DND-41 (cell line): ENCODE measurements at regions not wholly inside any gene's neighbourhood (a gene's known extent, or its start where the extent isn't known, plus 50 kb on each side); places are given as distances from the start of the nearest gene placed in this dataset.

ENCODE experiments used
- ATAC-seq: fragments of 200-7000 bp; cut with Tn5 transposase; 3 replicates; pipeline ENCODE4 v1.9.1; 2021; ENCODE audit warnings: low read depth; ENCODE audit not compliant: insufficient read depth
- DNase-seq: peaks from one replicate; pipeline ENCODE4 v3.0.0-alpha.2; 2020
- H2AFZ ChIP-seq: 2 replicates; pipeline ENCODE4 v1.6.0; 2012; ENCODE audit warnings: low read depth, low read length
- H3K27ac ChIP-seq: 2 replicates; pipeline ENCODE4 v1.5.1; 2012; ENCODE audit warnings: low read length, inconsistent platforms
- H3K27me3 ChIP-seq: fragments of 200-600 bp; sonication (generic); 2 replicates; pipeline ENCODE4 v1.6.0; 2012; ENCODE audit warnings: low read length, mild to moderate bottlenecking, inconsistent platforms; ENCODE audit not compliant: insufficient read depth, poor library complexity
- H3K36me3 ChIP-seq: 2 replicates; pipeline ENCODE4 v1.5.1; 2012; ENCODE audit warnings: low read length, inconsistent platforms; ENCODE audit not compliant: insufficient read depth
- H3K4me1 ChIP-seq: 2 replicates; pipeline ENCODE4 v1.5.1; 2012; ENCODE audit warnings: mild to moderate bottlenecking, low read length; ENCODE audit not compliant: insufficient read depth
- H3K4me2 ChIP-seq: 2 replicates; pipeline ENCODE4 v1.6.0; 2012; ENCODE audit warnings: mild to moderate bottlenecking, moderate library complexity, low read length, inconsistent platforms; ENCODE audit not compliant: insufficient read depth
- H3K4me3 ChIP-seq, 2 experiments: fragments of 200-600 bp in 1 of 2; shearing (Covaris generic) in 1 of 2; 2 replicates each; pipeline ENCODE4 v1.5.1; 2012 to 2016; ENCODE audit warnings: inconsistent platforms in 2 of 2, low read length in 2 of 2, mild to moderate bottlenecking in 2 of 2, low read depth in 1 of 2, moderate library complexity in 1 of 2
- H3K79me2 ChIP-seq: 2 replicates; pipeline ENCODE4 v1.6.0; 2012; ENCODE audit warnings: low read length, inconsistent platforms; ENCODE audit not compliant: insufficient read depth
- H3K9ac ChIP-seq: 2 replicates; pipeline ENCODE4 v1.6.0; 2012; ENCODE audit warnings: low read depth, mild to moderate bottlenecking, inconsistent platforms, low read length, moderate library complexity
- H3K9me3 ChIP-seq: 2 replicates; pipeline ENCODE4 v1.5.1; 2012; ENCODE audit warnings: low read length, moderate library complexity, mild to moderate bottlenecking, inconsistent platforms; ENCODE audit not compliant: insufficient read depth, severe bottlenecking
- H4K20me1 ChIP-seq: 2 replicates; pipeline ENCODE4 v1.6.0; 2012; ENCODE audit warnings: low read length; ENCODE audit not compliant: insufficient read depth
- CTCF ChIP-seq: IDR thresholded peaks from 2 replicates; pipeline ENCODE4 v1.5.1; 2012; ENCODE audit warnings: borderline replicate concordance, low read length, moderate library complexity, mild to moderate bottlenecking; ENCODE audit not compliant: poor library complexity, severe bottlenecking; ENCODE audit errors: extremely low read depth
- EZH2 ChIP-seq: IDR thresholded peaks from 3 replicates; pipeline ENCODE4 v1.6.1; 2012; ENCODE audit warnings: borderline replicate concordance, low read depth, mild to moderate bottlenecking, moderate library complexity, low read length, inconsistent platforms; ENCODE audit not compliant: severe bottlenecking

- Histone ChIP-seq H3K4me3 (no peak overlapping the region), H3K79me2 (no peaks in the 10 kb centered on the region), H2AFZ (no peak overlapping the region), H3K9ac (no peak overlapping the region), H4K20me1 (no peaks in the 10 kb centered on the region), H3K4me1 (no peaks in the 10 kb centered on the region), H3K36me3 (no peaks in the 10 kb centered on the region), H3K27ac (no peak overlapping the region), H3K4me2 (no peak overlapping the region), H3K27me3 (no peaks in the 10 kb centered on the region), H3K9me3 (no peaks in the 10 kb centered on the region)
- no peak for DNase-seq
- ATAC-seq: no peak
- TF ChIP-seq EZH2 (no peak), CTCF (no peak)
Observed at GRCh38 chr1:228979774-228980173, 244.5 kb downstream of the RHOU start.

- no peak for ATAC-seq
- no peaks in the 10 kb centered on the region for H3K36me3 ChIP-seq
- H2AFZ ChIP-seq: no peak overlapping the region
- H3K9me3 ChIP-seq: no peaks in the 10 kb centered on the region
- H3K4me1 ChIP-seq: no peaks in the 10 kb centered on the region
- H3K4me3 ChIP-seq: no peak overlapping the region
- H3K79me2 ChIP-seq: no peaks in the 10 kb centered on the region
- H3K4me2 ChIP-seq: no peak overlapping the region
- TF ChIP-seq CTCF (no peak), EZH2 (no peak)
- DNase-seq: no peak
- no peak overlapping the region for H3K9ac ChIP-seq
- no peaks in the 10 kb centered on the region for H4K20me1 ChIP-seq
- H3K27ac ChIP-seq: no peak overlapping the region
- no peaks in the 10 kb centered on the region for H3K27me3 ChIP-seq
Observed at GRCh38 chr1:228980232-228980937, 245.1 kb downstream of the RHOU start.

GRCh38 chr1:228982637-228983036, 247.4 kb downstream of the RHOU start:
- H3K4me1 ChIP-seq: no peaks in the 10 kb centered on the region
- no peak overlapping the region for H3K9ac ChIP-seq
- DNase-seq: no peak
- H3K27me3 ChIP-seq: no peaks in the 10 kb centered on the region
- ATAC-seq: no peak
- no peak overlapping the region for H3K4me3 ChIP-seq
- no peak overlapping the region for H2AFZ ChIP-seq
- no peak overlapping the region for H3K27ac ChIP-seq
- no peak for TF ChIP-seq EZH2
- no peak for TF ChIP-seq CTCF
- H4K20me1 ChIP-seq: no peaks in the 10 kb centered on the region
- H3K36me3 ChIP-seq: no peaks in the 10 kb centered on the region
- H3K4me2 ChIP-seq: no peak overlapping the region
- no peaks in the 10 kb centered on the region for H3K79me2 ChIP-seq
- H3K9me3 ChIP-seq: no peaks in the 10 kb centered on the region

GRCh38 chr1:228983231-228983660, 248.0 kb downstream of the RHOU start:
- ATAC-seq: no peak
- no peak overlapping the region for H3K4me2 ChIP-seq

More at GRCh38 chr1:228983231-228983660, 248.0 kb downstream of the RHOU start:
- Histone ChIP-seq H3K36me3 (no peaks in the 10 kb centered on the region), H3K4me3 (no peak overlapping the region), H3K79me2 (no peaks in the 10 kb centered on the region), H3K27ac (no peak overlapping the region), H3K27me3 (no peaks in the 10 kb centered on the region), H4K20me1 (no peaks in the 10 kb centered on the region), H3K4me1 (no peaks in the 10 kb centered on the region), H2AFZ (no peak overlapping the region), H3K9me3 (no peaks in the 10 kb centered on the region), H3K9ac (no peak overlapping the region)
- no peak for DNase-seq
- no peak for TF ChIP-seq EZH2
- TF ChIP-seq CTCF: no peak
